ENCODE measurements at regions not wholly inside any gene's neighbourhood (a gene's known extent, or its start where the extent isn't known, plus 50 kb on each side); places are given as distances from the start of the nearest gene placed in this dataset.

GRCh38 chr19:46546194-46546896 is 50.7 kb upstream of the PNMA8B start:
- TF ChIP-seq POLR2A (IDR thresholded peaks at IDR 0.05) (no peak), EP300 (IDR thresholded peaks at IDR 0.05) (no peak)
- TF ChIP-seq, protein P1, sequence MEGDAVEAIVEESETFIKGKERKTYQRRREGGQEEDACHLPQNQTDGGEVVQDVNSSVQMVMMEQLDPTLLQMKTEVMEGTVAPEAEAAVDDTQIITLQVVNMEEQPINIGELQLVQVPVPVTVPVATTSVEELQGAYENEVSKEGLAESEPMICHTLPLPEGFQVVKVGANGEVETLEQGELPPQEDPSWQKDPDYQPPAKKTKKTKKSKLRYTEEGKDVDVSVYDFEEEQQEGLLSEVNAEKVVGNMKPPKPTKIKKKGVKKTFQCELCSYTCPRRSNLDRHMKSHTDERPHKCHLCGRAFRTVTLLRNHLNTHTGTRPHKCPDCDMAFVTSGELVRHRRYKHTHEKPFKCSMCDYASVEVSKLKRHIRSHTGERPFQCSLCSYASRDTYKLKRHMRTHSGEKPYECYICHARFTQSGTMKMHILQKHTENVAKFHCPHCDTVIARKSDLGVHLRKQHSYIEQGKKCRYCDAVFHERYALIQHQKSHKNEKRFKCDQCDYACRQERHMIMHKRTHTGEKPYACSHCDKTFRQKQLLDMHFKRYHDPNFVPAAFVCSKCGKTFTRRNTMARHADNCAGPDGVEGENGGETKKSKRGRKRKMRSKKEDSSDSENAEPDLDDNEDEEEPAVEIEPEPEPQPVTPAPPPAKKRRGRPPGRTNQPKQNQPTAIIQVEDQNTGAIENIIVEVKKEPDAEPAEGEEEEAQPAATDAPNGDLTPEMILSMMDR (IDR thresholded peaks at IDR 0.05), result no peak
